ENCODE measurements at regions not wholly inside any gene's neighbourhood (a gene's known extent, or its start where the extent isn't known, plus 50 kb on each side); places are given as distances from the start of the nearest gene placed in this dataset.
A peak's percentile ranks its signal among the peaks of the same experiment; 100 is the strongest.

DNA sequence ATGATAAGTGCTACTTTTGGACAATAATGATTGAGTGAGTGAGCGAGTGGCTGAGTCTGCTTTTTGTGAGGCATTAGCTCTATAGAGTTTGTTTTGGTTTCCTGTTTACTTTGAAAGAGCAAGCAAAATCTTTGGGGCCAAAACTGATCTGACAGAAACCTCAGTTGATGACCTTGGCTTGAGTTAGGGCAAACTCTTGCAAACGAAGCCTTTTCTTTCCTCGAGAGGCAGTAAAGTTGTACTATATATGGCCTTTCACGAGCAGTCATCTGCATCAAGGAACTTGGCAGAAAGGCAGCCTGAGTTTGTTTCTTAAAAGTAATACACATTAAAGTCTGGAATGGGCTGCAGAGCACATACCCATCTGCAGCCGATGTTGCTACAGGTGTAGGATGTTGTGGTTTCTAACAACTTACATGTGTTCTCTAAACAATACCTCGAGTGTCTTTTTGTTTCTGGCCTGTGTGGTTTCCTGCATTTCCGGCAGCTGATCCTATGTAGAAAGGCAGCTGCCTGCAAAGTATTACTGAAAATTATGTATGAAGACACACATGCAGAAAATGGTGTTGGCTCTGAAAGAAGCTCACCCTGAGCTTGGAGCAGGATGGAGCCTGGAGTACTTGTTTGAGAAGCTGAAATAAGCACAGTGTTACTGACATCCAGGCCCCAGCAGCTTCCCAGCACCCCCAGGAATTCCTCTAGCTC, 60.8 kb downstream of the FOXD1 start:
- peaks cover 19 to 25% of the 10 kb centered on the region in 2 experiments for H3K9me3 ChIP-seq (ENCODE audit: control insufficient read depth in 2 of 2, low read length in 2 of 2)
- no peaks in the 10 kb centered on the region for H3K36me3 ChIP-seq (ENCODE audit: control insufficient read depth, insufficient read depth, low read length)
- peak overlapping the region in 1 of 3 donors; percentile 29 for H3K27ac Mint-ChIP-seq
- H3K4me1 Mint-ChIP-seq: peaks cover 0 to 25% (median 15%) of the 10 kb centered on the region in 4 donors
- H3K27ac ChIP-seq (ENCODE audit: insufficient read depth, low read length, poor library complexity, severe bottlenecking): no peak overlapping the region
- peaks cover 61% of the 10 kb centered on the region for H3K27me3 Mint-ChIP-seq
- DNase-seq: peak; percentile 4 to 75 (median 67)
- H3K4me3 ChIP-seq (ENCODE audit: low read depth, low read length): peak overlapping the region; percentile 58
- H3K9me3 Mint-ChIP-seq: peaks cover 0 to 18% (median 6%) of the 10 kb centered on the region in 7 donors
- peaks cover 20% of the 10 kb centered on the region for H3K4me1 ChIP-seq (ENCODE audit: control insufficient read depth, insufficient read depth, low read length, poor library complexity, severe bottlenecking)
- peak overlapping the region; percentile 32 to 80 (median 57) for H3K4me3 Mint-ChIP-seq
- peaks cover 17% of the 10 kb centered on the region for H3K27me3 ChIP-seq (ENCODE audit: control insufficient read depth, insufficient read depth, low read length)
- peaks cover 11% of the 10 kb centered on the region for H3K36me3 Mint-ChIP-seq
- peak; percentile 77 to 90 for ATAC-seq (ENCODE audit: low read depth in 2 of 2)

DNA sequence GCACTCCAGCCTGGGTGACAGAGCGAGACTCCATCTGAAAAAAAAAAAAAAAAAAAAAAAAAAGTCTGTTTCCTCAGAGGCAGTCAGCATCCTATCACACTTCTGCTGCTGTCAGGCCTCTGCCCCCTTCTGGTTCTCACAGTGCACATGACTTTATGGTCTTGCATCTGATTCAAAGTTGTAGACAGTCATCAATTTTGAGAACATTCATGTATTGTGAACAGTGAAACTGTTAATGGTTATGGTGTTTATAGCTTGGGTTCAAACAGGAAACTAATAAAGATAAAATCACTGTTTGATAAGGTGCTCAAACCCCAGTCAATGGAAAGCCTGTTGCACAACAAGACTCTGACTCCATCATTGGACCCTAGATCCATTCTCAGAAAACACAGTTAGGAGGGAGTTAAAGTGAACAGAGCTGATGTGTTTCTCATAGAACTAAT, 61.4 kb downstream of the FOXD1 start:
- H3K27ac ChIP-seq (ENCODE audit: insufficient read depth, low read length, poor library complexity, severe bottlenecking): no peak overlapping the region
- Mint-ChIP-seq H3K36me3 (peaks cover 11% of the 10 kb centered on the region), H3K4me3 (peak overlapping the region; percentile 32 to 80 (median 57)), H3K9me3 (peaks cover 0 to 18% (median 6%) of the 10 kb centered on the region in 7 donors), H3K27me3 (peaks cover 60% of the 10 kb centered on the region), H3K4me1 (peaks cover 0 to 25% (median 15%) of the 10 kb centered on the region in 4 donors), H3K27ac (peak overlapping the region in 1 of 3 donors; percentile 29)
- peaks cover 19 to 26% of the 10 kb centered on the region in 2 experiments for H3K9me3 ChIP-seq (ENCODE audit: control insufficient read depth in 2 of 2, low read length in 2 of 2)
- no peaks in the 10 kb centered on the region for H3K36me3 ChIP-seq (ENCODE audit: control insufficient read depth, insufficient read depth, low read length)
- peak overlapping the region; percentile 58 for H3K4me3 ChIP-seq (ENCODE audit: low read depth, low read length)
- peaks cover 23% of the 10 kb centered on the region for H3K4me1 ChIP-seq (ENCODE audit: control insufficient read depth, insufficient read depth, low read length, poor library complexity, severe bottlenecking)
- no peak for ATAC-seq (ENCODE audit: low read depth in 2 of 2)
- H3K27me3 ChIP-seq (ENCODE audit: control insufficient read depth, insufficient read depth, low read length): peaks cover 20% of the 10 kb centered on the region
- peak in 1 of 3 donors; percentile 2 for DNase-seq

DNA sequence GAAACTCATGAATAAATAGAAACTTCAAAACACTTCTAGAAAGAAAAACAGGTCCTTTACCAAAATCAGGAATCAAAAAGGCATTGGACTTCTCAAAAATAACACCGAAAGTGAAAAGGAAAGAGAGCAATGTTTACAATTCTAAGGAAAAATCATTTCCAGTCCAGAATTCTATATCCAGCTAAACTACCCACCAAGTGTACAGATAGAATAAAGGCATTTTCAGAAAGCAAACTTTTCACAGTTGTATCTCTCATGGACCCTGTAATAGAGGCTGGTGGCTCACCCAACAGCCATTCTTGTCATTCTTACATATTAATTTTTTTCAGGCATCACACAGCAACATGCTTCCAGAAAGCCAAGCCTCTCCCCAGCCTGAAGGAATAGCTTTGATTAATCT, 63.7 kb downstream of the FOXD1 start:
- Histone ChIP-seq H3K36me3 (ENCODE audit: control insufficient read depth, insufficient read depth, low read length) (no peaks in the 10 kb centered on the region), H3K4me3 (ENCODE audit: low read depth, low read length) (no peak overlapping the region), H3K27ac (ENCODE audit: insufficient read depth, low read length, poor library complexity, severe bottlenecking) (no peak overlapping the region), H3K4me1 (ENCODE audit: control insufficient read depth, insufficient read depth, low read length, poor library complexity, severe bottlenecking) (peaks cover 40% of the 10 kb centered on the region), H3K27me3 (ENCODE audit: control insufficient read depth, insufficient read depth, low read length) (peaks cover 27% of the 10 kb centered on the region), H3K9me3 (ENCODE audit: control insufficient read depth in 2 of 2, low read length in 2 of 2) (peaks cover 19 to 26% of the 10 kb centered on the region in 2 experiments)
- Mint-ChIP-seq H3K4me3 (no peak overlapping the region), H3K27me3 (peaks cover 56% of the 10 kb centered on the region), H3K4me1 (peaks cover 0 to 39% (median 16%) of the 10 kb centered on the region in 4 donors), H3K36me3 (peaks cover 11% of the 10 kb centered on the region), H3K9me3 (peaks cover 0 to 22% (median 6%) of the 10 kb centered on the region in 7 donors), H3K27ac (no peak overlapping the region)
- DNase-seq (no peak), ATAC-seq (ENCODE audit: low read depth in 2 of 2) (no peak)

DNA sequence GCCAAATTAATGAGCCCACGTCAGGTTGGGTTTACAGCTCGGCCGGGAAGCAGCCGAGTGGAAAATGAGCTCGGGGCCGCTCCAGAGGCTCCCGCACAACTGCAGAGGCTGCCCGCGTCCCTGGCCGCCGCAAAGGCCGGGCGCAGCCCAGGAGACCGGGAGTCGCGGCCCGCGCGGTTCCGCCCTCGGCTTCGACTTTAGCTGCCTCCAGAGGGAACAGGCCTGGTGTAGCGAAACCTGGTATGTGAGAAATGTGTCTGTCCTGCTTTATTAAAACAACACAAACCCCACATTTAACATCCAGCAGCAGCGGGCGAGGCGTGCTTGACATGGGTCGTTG, 66.2 kb downstream of the FOXD1 start:
- Histone ChIP-seq H3K4me1 (ENCODE audit: control insufficient read depth, insufficient read depth, low read length, poor library complexity, severe bottlenecking) (peaks cover 30% of the 10 kb centered on the region), H3K27me3 (ENCODE audit: control insufficient read depth, insufficient read depth, low read length) (peaks cover 44% of the 10 kb centered on the region), H3K27ac (ENCODE audit: insufficient read depth, low read length, poor library complexity, severe bottlenecking) (no peak overlapping the region), H3K9me3 (ENCODE audit: control insufficient read depth in 2 of 2, low read length in 2 of 2) (peaks cover 19 to 26% of the 10 kb centered on the region in 2 experiments), H3K36me3 (ENCODE audit: control insufficient read depth, insufficient read depth, low read length) (no peaks in the 10 kb centered on the region), H3K4me3 (ENCODE audit: low read depth, low read length) (no peak overlapping the region)
- H3K4me1 Mint-ChIP-seq: peaks cover 0 to 30% (median 9%) of the 10 kb centered on the region in 4 donors
- peaks cover 70% of the 10 kb centered on the region for H3K27me3 Mint-ChIP-seq
- H3K9me3 Mint-ChIP-seq: peaks cover 0 to 22% (median 6%) of the 10 kb centered on the region in 7 donors
- DNase-seq (no peak), ATAC-seq (ENCODE audit: low read depth in 2 of 2) (no peak)
- H3K27ac Mint-ChIP-seq: no peak overlapping the region
- H3K36me3 Mint-ChIP-seq: peaks cover 11% of the 10 kb centered on the region
- H3K4me3 Mint-ChIP-seq: no peak overlapping the region

DNA sequence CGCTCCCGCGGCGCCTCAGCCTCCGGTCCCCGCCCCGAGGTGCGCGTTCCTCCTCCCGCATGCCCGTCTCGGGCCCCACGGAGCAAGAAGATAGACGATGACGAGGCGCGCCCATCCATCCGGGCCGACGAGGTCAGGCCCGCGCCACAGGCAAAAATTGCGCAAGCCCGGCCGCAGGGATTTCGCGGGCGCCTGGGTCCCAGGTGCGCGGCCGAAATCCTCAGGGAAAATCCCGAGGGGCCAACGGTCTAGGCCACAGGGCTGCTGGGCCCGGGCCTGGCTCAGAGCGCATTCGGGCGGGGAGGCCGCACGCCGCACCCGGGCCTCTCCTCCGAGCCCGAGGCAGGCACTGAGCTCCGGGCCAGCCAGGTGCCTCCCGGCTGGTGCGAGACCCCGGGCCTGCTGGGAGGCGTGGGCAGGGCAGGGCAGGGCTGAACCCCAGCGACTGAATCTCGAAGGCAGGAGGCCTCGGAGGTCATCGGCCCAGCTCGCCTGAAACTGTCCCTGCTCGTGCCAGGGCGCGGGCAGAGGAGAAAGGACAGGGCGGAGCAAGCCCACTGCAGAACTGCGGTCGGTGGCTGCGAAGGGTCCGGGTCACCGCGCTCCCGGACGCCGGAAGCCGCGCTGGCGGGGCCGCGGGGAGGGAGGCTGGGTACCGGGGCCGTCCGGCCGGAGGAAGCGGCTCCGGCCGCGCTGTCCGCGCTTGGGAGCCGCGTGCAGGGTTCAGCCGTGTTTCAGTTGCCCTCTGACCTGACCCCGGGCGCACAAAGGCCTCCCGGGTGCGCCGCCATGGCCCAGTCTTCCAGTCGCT, 66.8 kb downstream of the FOXD1 start:
- peaks cover 0 to 26% (median 5%) of the 10 kb centered on the region in 4 donors for H3K4me1 Mint-ChIP-seq
- no peak overlapping the region for H3K27ac Mint-ChIP-seq
- H3K36me3 Mint-ChIP-seq: peaks cover 11% of the 10 kb centered on the region
- Histone ChIP-seq H3K4me3 (ENCODE audit: low read depth, low read length) (no peak overlapping the region), H3K27ac (ENCODE audit: insufficient read depth, low read length, poor library complexity, severe bottlenecking) (no peak overlapping the region), H3K4me1 (ENCODE audit: control insufficient read depth, insufficient read depth, low read length, poor library complexity, severe bottlenecking) (peaks cover 24% of the 10 kb centered on the region), H3K9me3 (ENCODE audit: control insufficient read depth in 2 of 2, low read length in 2 of 2) (peaks cover 19 to 26% of the 10 kb centered on the region in 2 experiments), H3K36me3 (ENCODE audit: control insufficient read depth, insufficient read depth, low read length) (no peaks in the 10 kb centered on the region), H3K27me3 (ENCODE audit: control insufficient read depth, insufficient read depth, low read length) (peaks cover 49% of the 10 kb centered on the region)
- H3K27me3 Mint-ChIP-seq: peaks cover 73% of the 10 kb centered on the region
- peaks cover 0 to 22% (median 6%) of the 10 kb centered on the region in 7 donors for H3K9me3 Mint-ChIP-seq
- DNase-seq (no peak), ATAC-seq (ENCODE audit: low read depth in 2 of 2) (no peak)
- H3K4me3 Mint-ChIP-seq: peak overlapping the region in 1 of 4 donors; percentile 15

DNA sequence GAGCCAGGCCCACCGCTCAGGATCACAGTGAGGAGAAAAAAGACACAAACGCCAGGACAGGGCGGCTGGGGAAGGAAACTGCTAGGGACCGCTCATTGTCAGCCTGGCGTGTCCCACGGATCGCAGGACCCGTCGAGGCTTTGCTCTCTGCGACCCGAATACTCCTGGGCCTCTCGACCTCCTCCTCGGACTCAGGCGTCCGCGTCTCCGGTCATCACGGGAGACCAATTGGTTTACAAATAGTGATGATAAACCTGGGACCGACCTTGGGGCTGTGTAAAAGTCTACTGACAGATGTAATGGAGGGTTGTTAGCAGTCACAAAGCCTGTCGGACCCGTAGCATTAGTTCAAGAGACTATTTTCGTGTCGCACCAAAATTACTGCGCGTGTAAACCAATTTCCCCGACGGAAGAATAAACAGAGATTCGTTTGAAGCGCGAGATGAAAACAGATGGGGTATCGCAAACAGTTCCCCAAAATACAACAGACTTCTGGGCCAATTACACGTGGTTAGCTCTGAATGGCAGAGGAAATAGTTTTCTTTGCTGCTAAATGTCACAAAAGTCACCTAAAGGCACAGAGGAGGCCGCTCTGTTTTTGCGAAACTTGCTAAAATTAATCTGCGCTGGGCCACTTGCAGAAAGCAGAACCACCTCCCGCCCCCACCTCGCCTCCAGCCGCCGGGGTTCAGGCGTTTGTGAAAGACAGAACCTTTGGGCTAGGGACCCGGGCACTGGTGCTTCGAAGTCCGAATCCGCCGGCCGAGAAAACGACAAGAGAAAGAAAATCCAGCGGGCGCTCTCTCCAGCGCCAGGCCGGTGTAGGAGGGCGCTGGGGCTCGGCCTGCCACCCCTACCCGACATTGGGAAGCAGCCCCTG, 67.6 kb downstream of the FOXD1 start:
- peak overlapping the region in 1 of 4 donors; percentile 42 for H3K4me3 Mint-ChIP-seq
- peaks cover 79% of the 10 kb centered on the region for H3K27me3 Mint-ChIP-seq
- Histone ChIP-seq H3K9me3 (ENCODE audit: control insufficient read depth in 2 of 2, low read length in 2 of 2) (peaks cover 19 to 26% of the 10 kb centered on the region in 2 experiments), H3K27me3 (ENCODE audit: control insufficient read depth, insufficient read depth, low read length) (peaks cover 54% of the 10 kb centered on the region), H3K4me1 (ENCODE audit: control insufficient read depth, insufficient read depth, low read length, poor library complexity, severe bottlenecking) (peaks cover 20% of the 10 kb centered on the region), H3K4me3 (ENCODE audit: low read depth, low read length) (no peak overlapping the region), H3K36me3 (ENCODE audit: control insufficient read depth, insufficient read depth, low read length) (no peaks in the 10 kb centered on the region), H3K27ac (ENCODE audit: insufficient read depth, low read length, poor library complexity, severe bottlenecking) (no peak overlapping the region)
- H3K4me1 Mint-ChIP-seq: peaks cover 0 to 20% (median 4%) of the 10 kb centered on the region in 4 donors
- peak overlapping the region in 1 of 3 donors; percentile 69 for H3K27ac Mint-ChIP-seq
- H3K36me3 Mint-ChIP-seq: peaks cover 11% of the 10 kb centered on the region
- DNase-seq (no peak), ATAC-seq (ENCODE audit: low read depth in 2 of 2) (no peak)
- H3K9me3 Mint-ChIP-seq: peaks cover 0 to 22% (median 6%) of the 10 kb centered on the region in 7 donors

DNA sequence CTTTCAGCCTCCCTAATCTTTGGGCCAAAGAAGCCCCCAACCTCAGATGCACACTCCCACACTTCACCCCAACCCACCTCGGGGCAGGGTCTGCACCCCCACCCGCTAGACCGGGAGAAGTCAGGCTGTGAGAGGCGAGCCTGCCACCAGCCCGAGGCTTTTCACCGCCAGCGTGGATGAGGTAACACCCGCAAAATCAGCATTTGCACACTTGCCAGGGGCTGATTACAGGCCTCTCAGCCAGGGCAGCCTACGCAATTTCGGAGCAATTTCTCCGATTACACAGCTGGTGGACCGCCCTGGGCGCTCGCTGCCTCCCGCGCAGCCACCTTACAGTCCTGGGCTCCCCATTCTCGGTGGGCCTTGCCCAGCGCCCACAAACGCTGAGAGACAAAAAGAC, 68.5 kb downstream of the FOXD1 start:
- Mint-ChIP-seq H3K27ac (no peak overlapping the region), H3K4me1 (peaks cover 0 to 20% (median 4%) of the 10 kb centered on the region in 4 donors), H3K36me3 (peaks cover 9% of the 10 kb centered on the region), H3K27me3 (peaks cover 82% of the 10 kb centered on the region), H3K4me3 (peak overlapping the region in 1 of 4 donors; percentile 54), H3K9me3 (peaks cover 0 to 18% (median 6%) of the 10 kb centered on the region in 7 donors)
- Histone ChIP-seq H3K36me3 (ENCODE audit: control insufficient read depth, insufficient read depth, low read length) (no peaks in the 10 kb centered on the region), H3K27me3 (ENCODE audit: control insufficient read depth, insufficient read depth, low read length) (peaks cover 54% of the 10 kb centered on the region), H3K9me3 (ENCODE audit: control insufficient read depth in 2 of 2, low read length in 2 of 2) (peaks cover 14 to 21% of the 10 kb centered on the region in 2 experiments), H3K27ac (ENCODE audit: insufficient read depth, low read length, poor library complexity, severe bottlenecking) (no peak overlapping the region), H3K4me1 (ENCODE audit: control insufficient read depth, insufficient read depth, low read length, poor library complexity, severe bottlenecking) (peaks cover 20% of the 10 kb centered on the region), H3K4me3 (ENCODE audit: low read depth, low read length) (no peak overlapping the region)
- ATAC-seq (ENCODE audit: low read depth in 2 of 2): no peak
- DNase-seq: no peak
